ENCODE measurements at regions not wholly inside any gene's neighbourhood (a gene's known extent, or its start where the extent isn't known, plus 50 kb on each side); places are given as distances from the start of the nearest gene placed in this dataset.

DNA sequence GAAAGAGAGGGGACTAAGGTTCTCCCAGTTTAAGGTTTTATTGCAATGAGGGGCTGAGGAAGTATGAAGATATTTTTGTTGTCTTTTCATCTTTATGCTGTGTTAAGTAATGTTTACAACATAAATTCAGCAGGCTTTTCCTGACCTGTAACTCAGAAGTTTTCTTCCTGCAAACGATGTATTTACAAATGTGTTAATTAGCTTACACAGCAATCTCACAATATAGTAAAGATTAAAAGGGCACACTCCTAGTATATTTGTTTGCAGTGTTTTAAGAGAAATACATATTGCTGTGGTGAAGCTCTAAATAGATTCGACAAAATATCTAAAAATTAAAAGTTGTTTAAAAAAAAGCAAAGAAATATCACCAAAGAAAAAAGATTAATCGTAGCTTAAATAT lies 55.7 kb downstream of the OR11H12 start:
- Histone ChIP-seq H3K4me1 (ENCODE audit: insufficient read depth, low read length) (no peaks in the 10 kb centered on the region), H3K27me3 (ENCODE audit: control insufficient read depth in 1 of 2, insufficient read depth in 2 of 2, low read length in 2 of 2) (peaks cover 0 to 4% of the 10 kb centered on the region in 2 experiments; a peak in 1 of 5 replicates), H3K4me3 (replicated peaks in 1 of 3; ENCODE audit: insufficient read depth in 1 of 3, low read depth in 2 of 3, low read length in 3 of 3) (no peak overlapping the region), H3K27ac (ENCODE audit: extremely low read length, insufficient read depth, low read length) (no peak overlapping the region), H3K4me2 (ENCODE audit: low read depth, low read length) (no peak overlapping the region), H4K20me1 (ENCODE audit: insufficient read depth, low read length) (no peaks in the 10 kb centered on the region), H3K9ac (ENCODE audit: insufficient read depth, low read depth, low read length) (no peak overlapping the region), H2AFZ (ENCODE audit: low read length) (no peak overlapping the region), H3K79me2 (ENCODE audit: insufficient read depth, low read length) (no peaks in the 10 kb centered on the region), H3K9me3 (ENCODE audit: low read length) (no peaks in the 10 kb centered on the region), H3K36me3 (replicated peaks in 1 of 2; ENCODE audit: control insufficient read depth in 1 of 2, insufficient read depth in 2 of 2, low read length in 2 of 2) (no peaks in the 10 kb centered on the region)
- ATAC-seq: no peak
- ChIA-PET CTCF (ENCODE audit: low intra/inter-chr PET ratio, low total read pairs) (no interaction called here), POLR2A (no interaction called here)
- no peak for FAIRE-seq
- intact Hi-C loops (cut with micrococcal nuclease; ENCODE audit: unreplicated experiment): no loop called here
- BruUV-seq (replicated peaks): no TSS peak
- in situ Hi-C loops (cut with HindIII; ENCODE audit: extremely low pct_ligation_motif_present, low pct_unique_long_range_greater_than_20kb): no loop called here
- DNase-seq (ENCODE audit: low spot score): no peak
- 2% methylated on average over 3 of the region's 3 CpGs for WGBS (ENCODE audit: low lambda C conversion rate)
- peak; percentile 51 to 73 for TF ChIP-seq MAFK (conservative IDR thresholded peaks at IDR 0.05 in 1 of 2, IDR thresholded peaks at IDR 0.05 in 1 of 2; ENCODE audit: low read length in 2 of 2)
- TF ChIP-seq MAFF (IDR thresholded peaks at IDR 0.05; ENCODE audit: low read depth, low read length): 0 out of 2 replicates have a peak, but pooled peaks have one; percentile 40
- TF ChIP-seq DPF2 (CRISPR knock-in tag; IDR thresholded peaks at IDR 0.05; ENCODE audit: borderline replicate concordance, low read depth): no peak
- TF ChIP-seq, protein P1, sequence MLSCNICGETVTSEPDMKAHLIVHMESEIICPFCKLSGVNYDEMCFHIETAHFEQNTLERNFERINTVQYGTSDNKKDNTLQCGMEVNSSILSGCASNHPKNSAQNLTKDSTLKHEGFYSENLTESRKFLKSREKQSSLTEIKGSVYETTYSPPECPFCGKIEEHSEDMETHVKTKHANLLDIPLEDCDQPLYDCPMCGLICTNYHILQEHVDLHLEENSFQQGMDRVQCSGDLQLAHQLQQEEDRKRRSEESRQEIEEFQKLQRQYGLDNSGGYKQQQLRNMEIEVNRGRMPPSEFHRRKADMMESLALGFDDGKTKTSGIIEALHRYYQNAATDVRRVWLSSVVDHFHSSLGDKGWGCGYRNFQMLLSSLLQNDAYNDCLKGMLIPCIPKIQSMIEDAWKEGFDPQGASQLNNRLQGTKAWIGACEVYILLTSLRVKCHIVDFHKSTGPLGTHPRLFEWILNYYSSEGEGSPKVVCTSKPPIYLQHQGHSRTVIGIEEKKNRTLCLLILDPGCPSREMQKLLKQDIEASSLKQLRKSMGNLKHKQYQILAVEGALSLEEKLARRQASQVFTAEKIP (CRISPR knock-in tag; IDR thresholded peaks at IDR 0.05; ENCODE audit: borderline replicate concordance): no peak
- TF ChIP-seq ZNF263 (CRISPR knock-in tag; IDR thresholded peaks at IDR 0.05): no peak
- TF ChIP-seq ZNF451 (CRISPR knock-in tag; IDR thresholded peaks at IDR 0.05): no peak
- no peak for TF ChIP-seq POGZ (CRISPR knock-in tag; IDR thresholded peaks at IDR 0.05)
